ENCODE measurements at regions not wholly inside any gene's neighbourhood (a gene's known extent, or its start where the extent isn't known, plus 50 kb on each side); places are given as distances from the start of the nearest gene placed in this dataset.

DNA sequence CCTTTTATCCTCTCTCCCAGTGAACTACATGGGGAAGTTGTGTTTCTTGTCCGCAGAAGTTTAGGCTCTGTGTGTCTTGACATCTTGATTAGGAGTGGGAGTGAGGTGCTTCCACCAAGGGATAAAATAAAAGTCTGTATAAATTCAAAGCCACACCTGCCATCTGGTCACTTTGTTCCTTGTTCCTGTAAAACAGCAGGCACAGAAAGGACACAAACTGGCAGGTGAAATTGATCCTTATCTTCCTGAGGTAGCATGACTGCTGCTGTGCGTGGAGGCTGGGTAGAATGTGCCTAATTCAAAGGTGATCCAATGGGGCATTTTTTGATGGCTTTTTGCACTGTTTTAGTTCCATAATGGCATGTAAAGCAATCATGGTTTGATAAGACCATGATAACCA, 104.3 kb upstream of the KITLG start:
- TF ChIP-seq POLR2A (IDR thresholded peaks at IDR 0.05; ENCODE audit: low read depth, low read length) (no peak), POLR2AphosphoS5 (IDR thresholded peaks at IDR 0.05; ENCODE audit: low read depth, low read length) (no peak)

All from GM12892 (cell line).